ENCODE measurements at regions not wholly inside any gene's neighbourhood (a gene's known extent, or its start where the extent isn't known, plus 50 kb on each side); places are given as distances from the start of the nearest gene placed in this dataset.
"Not testable (repeated sequence)": the region's sequence is repeated elsewhere in the genome, so short reads cannot be mapped to it uniquely, and the experiment has no call there.

GRCh38 chr6:154637392-154637791 lies 95.8 kb upstream of the SCAF8 start:
- DNase-seq, result no peak

- DNase-seq, result no peak
Measured at GRCh38 chr6:154638369-154638768, 94.8 kb upstream of the SCAF8 start.

DNA sequence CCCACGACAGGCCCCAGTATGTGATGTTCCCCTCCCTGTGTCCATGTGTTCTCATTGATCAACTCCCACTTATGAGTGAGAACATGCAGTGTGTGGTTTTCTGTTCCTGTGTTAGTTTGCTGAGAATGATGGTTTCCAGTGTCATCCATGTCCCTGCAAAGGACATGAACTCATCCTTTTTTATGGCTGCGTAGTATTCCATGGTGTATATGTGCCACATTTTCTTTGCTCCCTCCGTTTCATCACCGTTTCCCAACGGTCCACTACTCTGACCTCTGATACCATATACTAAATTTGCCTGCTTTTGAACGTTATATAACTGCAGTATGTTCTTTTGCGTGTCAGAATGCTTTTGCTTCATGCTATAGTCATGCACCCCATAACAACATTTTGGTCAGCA lies 94.0 kb upstream of the SCAF8 start:
- not testable (repeated sequence) for DNase-seq

DNA sequence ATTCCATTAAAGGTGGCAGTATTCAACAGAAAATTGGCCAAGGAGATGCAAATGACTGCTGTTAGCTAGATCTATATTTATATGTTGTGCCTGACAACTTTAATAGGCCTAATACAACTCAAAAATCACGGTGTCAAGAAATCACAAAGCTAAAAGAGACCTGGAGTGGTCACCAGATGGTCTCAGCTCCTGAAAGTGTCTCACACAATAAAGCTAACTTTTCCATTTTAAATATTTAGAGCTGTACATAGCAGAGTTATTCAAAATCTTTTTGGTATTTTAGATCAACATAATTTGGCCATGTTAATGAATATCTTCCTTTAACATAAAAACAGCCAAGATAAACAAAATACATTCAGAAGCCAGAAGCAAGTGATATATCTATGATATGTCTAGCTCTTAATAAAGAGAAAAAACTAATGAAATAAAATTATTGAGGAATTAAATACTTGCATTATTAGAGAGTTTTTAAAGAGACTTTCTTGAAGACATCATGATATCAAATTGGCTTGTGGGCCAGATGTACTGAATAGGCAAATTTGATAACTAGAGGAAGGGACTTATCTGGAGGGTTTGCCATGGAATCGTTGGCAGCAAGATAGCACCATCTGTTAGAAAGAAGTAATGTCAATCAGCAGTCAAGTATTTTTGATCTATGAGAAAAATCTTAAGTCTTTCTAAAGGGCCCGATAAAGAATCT lies 84.9 kb upstream of the SCAF8 start:
- DNase-seq, result no peak

DNA sequence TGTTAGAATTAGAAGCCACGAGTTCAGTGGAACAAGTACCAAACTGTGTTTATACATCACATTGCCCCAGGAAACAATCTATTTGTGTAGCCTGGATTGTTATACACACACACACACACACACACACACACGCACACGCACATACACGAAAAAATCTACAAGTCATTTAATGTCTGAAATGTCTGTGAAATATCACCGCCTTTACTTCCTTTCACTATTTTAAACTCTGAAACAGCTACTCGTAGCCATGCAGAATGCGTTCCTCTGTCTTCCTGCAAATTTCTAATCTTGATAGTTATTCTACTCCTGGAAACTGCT lies 84.4 kb upstream of the SCAF8 start:
- DNase-seq, result no peak

- no peak for DNase-seq
Measured at GRCh38 chr6:154649721-154650120, 83.5 kb upstream of the SCAF8 start.

GRCh38 chr6:154650351-154650750 lies 82.9 kb upstream of the SCAF8 start:
- DNase-seq, result no peak

DNA sequence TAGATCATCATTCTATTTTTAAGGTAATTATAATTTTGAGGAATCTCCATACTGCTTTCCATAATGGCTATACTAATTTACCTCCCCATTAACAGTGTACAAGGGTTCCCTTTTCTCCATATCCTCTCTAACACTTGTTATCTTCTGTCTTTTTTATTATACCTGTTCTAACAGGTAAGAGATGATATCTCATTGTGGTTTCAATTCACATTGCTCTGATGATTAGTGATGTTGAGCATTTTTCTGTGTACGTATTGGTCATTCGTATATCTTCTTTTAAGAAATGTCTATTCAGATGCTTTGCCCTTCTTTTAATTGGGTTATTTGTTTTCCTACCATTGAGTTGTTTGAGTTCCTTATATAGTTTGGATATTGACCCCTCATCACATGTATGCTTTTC lies 81.6 kb upstream of the SCAF8 start:
- no peak for DNase-seq

- no peak for DNase-seq
Measured at GRCh38 chr6:154653385-154653784, 79.8 kb upstream of the SCAF8 start.

DNA sequence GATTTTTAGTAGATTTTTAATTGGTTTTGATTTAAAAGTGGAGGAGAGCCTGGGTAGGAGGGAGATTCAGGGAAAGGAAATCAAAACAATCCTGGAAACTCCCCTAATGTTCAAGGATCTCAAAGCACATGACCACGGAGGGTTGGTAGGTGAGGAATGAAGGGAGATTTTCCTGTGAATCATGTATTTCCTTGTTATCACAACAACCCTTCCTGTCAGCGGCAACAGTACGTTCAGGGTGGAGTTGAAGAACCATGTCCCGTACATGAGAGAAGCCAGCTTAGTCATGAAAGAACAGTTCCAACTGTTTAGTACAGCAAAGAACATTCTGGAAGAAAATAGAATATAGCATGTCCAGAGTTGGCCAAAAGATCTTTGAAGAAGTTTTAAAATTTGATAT lies 79.4 kb upstream of the SCAF8 start:
- DNase-seq, result no peak

DNA sequence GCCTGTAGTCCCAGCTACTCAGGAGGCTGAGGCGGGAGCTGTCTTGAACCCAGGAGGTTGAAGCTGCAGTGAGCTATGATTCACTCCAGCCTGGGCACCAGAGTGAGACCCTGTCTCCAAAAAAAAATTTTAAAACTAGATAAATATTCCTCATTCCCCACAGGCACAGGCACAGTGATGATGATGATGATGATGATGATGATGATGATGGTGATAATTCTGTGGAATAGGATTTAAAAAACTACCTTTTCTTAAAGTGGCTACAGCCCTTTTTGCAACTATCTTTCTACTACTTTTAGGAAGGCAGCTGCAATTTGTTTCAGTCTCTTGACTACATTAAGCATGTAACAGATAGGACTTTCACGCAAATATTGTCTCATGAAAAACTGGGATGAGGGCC lies 76.6 kb upstream of the SCAF8 start:
- DNase-seq, result no peak

DNA sequence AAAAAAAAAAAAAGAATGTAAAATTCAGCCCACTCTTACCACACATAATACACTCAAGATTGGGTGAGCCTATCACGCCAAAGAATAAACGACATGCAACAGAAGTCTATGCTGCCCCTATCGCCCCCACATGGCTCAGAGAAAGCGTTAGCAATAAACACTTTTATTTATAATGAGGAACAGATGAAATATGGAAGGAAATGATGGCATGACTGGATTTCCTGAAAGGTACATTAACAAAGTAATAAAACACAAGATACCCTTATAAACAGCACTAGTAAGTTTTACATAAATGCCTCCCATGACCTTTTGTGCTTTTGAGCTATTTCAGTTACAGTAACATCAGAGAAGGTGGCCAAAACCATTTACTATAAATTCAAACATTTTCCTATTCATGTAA lies 71.4 kb upstream of the SCAF8 start:
- no peak for DNase-seq

DNA sequence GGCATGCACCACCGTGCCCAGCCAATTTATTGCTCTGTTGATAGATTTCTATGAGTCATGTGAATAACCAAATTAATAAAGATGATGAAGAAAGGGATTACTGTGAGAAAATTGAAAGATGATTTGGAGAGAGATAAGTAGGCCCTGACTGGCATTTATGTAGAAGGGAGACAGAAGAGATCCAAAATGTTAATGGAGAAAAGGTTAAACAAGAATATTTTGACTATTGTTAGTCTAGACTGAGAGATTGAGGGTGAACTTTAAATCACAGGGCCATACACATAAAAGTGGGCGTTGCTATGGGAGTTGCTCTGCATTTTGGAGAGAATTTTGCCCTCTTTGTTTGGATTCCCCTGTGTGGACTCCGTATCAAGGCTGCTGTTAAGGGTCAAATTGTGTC lies 68.9 kb upstream of the SCAF8 start:
- no peak for DNase-seq

DNA sequence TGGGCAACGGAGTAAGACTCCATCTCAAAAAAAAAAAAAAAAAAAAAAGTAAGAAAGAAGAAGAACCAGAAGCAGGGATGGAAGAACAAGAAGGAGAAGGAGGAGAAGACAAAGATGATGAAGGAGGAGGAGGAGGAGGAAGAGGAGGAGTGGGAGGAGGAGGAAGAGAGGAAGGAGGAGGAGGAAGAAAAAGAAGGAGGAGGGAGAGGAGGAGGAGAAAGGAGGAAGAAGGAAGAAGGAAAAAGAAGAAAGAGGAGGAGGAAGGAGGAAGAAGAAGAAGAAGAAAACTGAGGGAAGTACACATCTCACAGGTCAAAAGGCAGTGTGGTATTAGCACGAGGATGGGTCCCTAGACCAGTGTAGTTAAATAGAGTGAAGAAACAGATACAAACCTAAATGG lies 65.1 kb upstream of the SCAF8 start:
- DNase-seq, result no peak

DNA sequence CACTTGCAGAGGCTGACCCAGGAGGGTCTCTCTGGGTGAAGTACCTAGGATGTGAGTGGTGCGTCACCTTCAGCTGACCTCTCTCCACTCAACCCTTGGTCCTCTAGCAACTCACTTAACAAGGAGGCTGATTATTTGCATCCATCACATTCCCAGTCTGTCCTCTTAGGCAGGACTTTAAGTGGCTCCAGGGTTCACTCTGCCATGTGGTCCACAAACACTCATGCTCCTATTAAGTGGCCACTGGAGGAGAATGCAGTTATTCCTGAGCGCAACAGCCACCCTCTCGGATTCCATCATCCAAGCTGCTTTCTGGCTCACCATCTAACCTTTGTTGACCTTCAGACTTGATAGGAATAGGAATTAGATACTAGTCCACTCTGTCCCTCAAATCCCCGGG lies 61.1 kb upstream of the SCAF8 start:
- DNase-seq, result no peak

DNA sequence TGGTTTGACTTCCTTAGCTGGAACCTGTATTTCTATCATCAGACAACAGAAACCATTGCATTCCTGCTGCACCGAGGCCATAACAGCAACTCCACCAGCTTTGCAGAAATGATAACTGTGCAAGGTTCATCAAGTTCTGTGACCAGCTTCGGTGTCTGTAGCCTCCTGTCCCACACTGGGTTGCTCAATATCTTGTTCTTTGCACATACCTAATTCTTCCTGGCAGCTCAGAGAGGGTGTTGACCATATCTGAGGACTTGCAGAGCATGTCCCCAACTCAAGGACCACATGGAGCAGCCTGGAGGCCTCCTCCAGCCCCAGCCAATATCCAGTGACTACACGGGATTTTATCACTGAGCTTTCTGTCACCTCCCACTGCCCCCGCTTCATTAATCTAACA lies 59.3 kb upstream of the SCAF8 start:
- no peak for DNase-seq

DNA sequence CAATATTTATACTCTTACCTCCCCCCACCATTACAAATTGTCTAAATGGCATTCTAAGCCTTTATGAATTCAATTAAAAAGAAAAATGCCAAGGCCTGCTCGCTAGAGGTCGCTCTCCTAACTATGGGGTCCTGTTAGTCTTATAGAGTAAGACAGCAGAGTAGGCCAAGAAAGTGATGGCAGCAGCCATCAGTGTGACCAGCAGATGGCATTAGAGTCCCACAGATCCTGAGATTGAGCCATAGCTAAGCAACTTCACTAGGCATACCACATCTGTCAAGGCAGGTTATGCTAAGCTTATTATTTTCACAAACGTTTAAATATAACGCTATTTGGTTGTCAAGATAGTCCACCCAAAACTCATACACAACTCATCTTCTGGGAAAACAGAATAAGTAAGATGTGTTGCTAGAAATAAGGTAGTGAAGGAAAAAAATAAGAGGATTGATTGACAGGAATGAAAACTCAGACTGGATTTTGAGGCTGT lies 57.6 kb upstream of the SCAF8 start:
- peak; percentile 93 for DNase-seq

DNA sequence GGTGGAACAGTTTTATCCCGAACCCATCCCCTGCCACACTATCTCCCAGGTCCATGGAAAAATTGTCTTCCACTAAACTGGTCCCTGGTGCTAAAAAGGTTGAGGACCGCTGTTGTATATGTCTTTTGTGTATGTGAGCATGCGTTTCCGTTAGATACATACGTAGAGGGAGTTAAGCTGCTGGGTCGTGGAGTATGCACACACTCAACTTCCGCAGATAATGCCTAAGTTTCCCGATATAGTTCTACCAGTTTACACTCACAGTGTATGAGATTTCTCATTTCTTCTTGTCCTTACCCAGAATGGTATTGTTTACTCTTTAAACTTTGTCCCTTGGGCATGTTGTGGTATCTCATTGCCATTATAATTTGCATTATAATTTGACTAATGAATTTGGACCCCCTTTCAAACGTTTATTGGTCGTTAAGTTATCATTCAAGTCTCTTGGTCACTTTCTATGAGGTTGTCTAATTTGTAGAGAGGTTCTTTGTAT lies 50.5 kb upstream of the SCAF8 start:
- no peak for DNase-seq
